Vagina (tissue), 2 donors: ENCODE measurements at regions not wholly inside any gene's neighbourhood (a gene's known extent, or its start where the extent isn't known, plus 50 kb on each side); places are given as distances from the start of the nearest gene placed in this dataset.

Experiments
- DNase-seq, 2 donors: peaks; one replicate each; pipeline ENCODE4 v3.0.0-alpha.2; 2017; ENCODE audit errors: extremely low spot score in 2 of 2
- H3K27ac ChIP-seq: fragments of 200-600 bp; sonication (generic); one replicate; pipeline ENCODE4 v1.5.1; 2019
- H3K27me3 ChIP-seq: fragments of 200-600 bp; sonication (generic); one replicate; pipeline ENCODE4 v1.5.1; 2019
- H3K36me3 ChIP-seq, 2 donors: fragments of 200-600 bp; sonication (generic); one replicate each; pipeline ENCODE4 v1.5.1; 2017 to 2019
- H3K4me1 ChIP-seq: fragments of 200-600 bp; sonication (generic); one replicate; pipeline ENCODE4 v1.5.1; 2019
- H3K4me3 ChIP-seq, 2 donors: fragments of 200-600 bp; sonication (generic); 1 replicate in 1 of 2; 2 replicates in 1 of 2; pipeline ENCODE4 v1.5.1; 2016 to 2019
- H3K9me3 ChIP-seq: fragments of 200-600 bp; sonication (generic); one replicate; pipeline ENCODE4 v1.5.1; 2019
- CTCF ChIP-seq, 3 experiments: fragments of 450-650 bp in 2 of 3; fragments of 200-600 bp in 1 of 3; sonication (generic) in 1 of 3; IDR thresholded peaks; one replicate each; pipeline ENCODE4 v1.5.1; 2017 to 2019; ENCODE audit warnings: antibody characterized with exemption in 3 of 3, mild to moderate bottlenecking in 2 of 3, moderate library complexity in 2 of 3
- POLR2A ChIP-seq, 2 donors: fragments of 450-650 bp; IDR thresholded peaks; one replicate each; pipeline ENCODE4 v1.6.1; 2017; ENCODE audit warnings: antibody characterized with exemption in 2 of 2, mild to moderate bottlenecking in 2 of 2, moderate library complexity in 2 of 2
- POLR2AphosphoS5 ChIP-seq, 2 donors: sonication (generic); formaldehyde crosslinking; IDR thresholded peaks; one replicate each; pipeline ENCODE4 v1.9.0; 2017; ENCODE audit warnings: antibody characterized with exemption in 2 of 2, mild to moderate bottlenecking in 2 of 2, low read depth in 1 of 2; ENCODE audit not compliant: insufficient read depth in 1 of 2
- intact Hi-C: fragments of 100-400 bp; cut with DNase I; formaldehyde crosslinking; loops from one replicate; pipeline ENCODE4 v1.15.1; 2023

GRCh38 chr7:68984306-68984705 is 614.0 kb upstream of the AUTS2 start:
- Histone ChIP-seq H3K27ac (no peak overlapping the region), H3K36me3 (no peaks in the 10 kb centered on the region), H3K4me3 (no peak overlapping the region), H3K4me1 (no peaks in the 10 kb centered on the region), H3K27me3 (no peaks in the 10 kb centered on the region), H3K9me3 (no peaks in the 10 kb centered on the region)
- TF ChIP-seq CTCF (IDR thresholded peaks at IDR 0.05): no peak
- TF ChIP-seq POLR2AphosphoS5 (IDR thresholded peaks at IDR 0.05; ENCODE audit: insufficient read depth in 1 of 2, low read depth in 1 of 2): no peak
- no peak for TF ChIP-seq POLR2A (IDR thresholded peaks at IDR 0.05)
- DNase-seq: no peak
- intact Hi-C loops: no loop called here

DNA sequence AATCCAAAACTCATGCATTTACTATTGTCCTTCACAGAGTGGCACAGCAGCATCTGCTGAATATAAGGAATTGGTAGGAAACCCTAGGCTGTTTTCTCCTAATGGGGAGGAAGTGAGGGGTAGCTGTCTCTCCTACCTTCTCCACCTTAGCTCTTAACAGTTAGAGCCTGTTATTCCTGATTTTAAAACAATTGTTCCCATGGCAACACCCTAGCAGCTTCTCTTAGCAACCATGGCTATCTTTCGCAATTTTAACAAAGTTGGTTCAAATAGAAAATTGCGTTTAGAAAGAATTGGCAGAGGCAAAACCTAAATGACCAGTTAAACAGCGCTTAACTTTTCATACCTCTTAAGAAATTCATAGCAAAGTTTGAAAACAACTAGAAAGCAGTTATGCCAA is 603.4 kb upstream of the AUTS2 start:
- Histone ChIP-seq H3K4me1 (no peaks in the 10 kb centered on the region), H3K27me3 (no peaks in the 10 kb centered on the region), H3K27ac (no peak overlapping the region), H3K4me3 (no peak overlapping the region), H3K36me3 (no peaks in the 10 kb centered on the region), H3K9me3 (no peaks in the 10 kb centered on the region)
- intact Hi-C loops: no loop called here
- TF ChIP-seq POLR2A (IDR thresholded peaks at IDR 0.05) (no peak), CTCF (IDR thresholded peaks at IDR 0.05) (no peak), POLR2AphosphoS5 (IDR thresholded peaks at IDR 0.05; ENCODE audit: insufficient read depth in 1 of 2, low read depth in 1 of 2) (no peak)
- DNase-seq: no peak

DNA sequence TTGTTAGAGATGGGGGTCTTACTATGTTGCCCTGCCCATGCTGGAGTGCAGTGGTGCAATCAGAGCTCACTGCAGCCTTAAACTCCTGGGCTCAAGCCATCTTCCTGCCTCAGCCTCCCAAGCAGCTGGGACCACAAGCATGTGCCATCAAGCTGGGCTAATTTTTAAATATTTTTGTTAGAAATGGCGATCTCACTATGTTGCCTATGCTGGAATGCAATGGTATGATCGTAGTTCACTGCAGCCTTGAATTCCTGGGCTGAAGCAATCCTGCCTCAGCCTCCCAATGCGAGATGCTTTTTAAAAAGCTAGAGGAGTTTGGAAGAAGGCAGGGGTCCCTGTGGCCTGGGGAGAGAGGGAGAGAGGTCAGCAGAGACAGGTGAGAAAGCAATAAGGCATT is 600.1 kb upstream of the AUTS2 start:
- TF ChIP-seq CTCF (IDR thresholded peaks at IDR 0.05) (no peak), POLR2A (IDR thresholded peaks at IDR 0.05) (no peak), POLR2AphosphoS5 (IDR thresholded peaks at IDR 0.05; ENCODE audit: insufficient read depth in 1 of 2, low read depth in 1 of 2) (no peak)
- DNase-seq: no peak
- H3K27me3 ChIP-seq: no peaks in the 10 kb centered on the region
- no peak overlapping the region for H3K27ac ChIP-seq
- H3K36me3 ChIP-seq: no peaks in the 10 kb centered on the region
- H3K9me3 ChIP-seq: peaks cover 7% of the 10 kb centered on the region
- H3K4me3 ChIP-seq: no peak overlapping the region
- intact Hi-C loops: no loop called here
- no peaks in the 10 kb centered on the region for H3K4me1 ChIP-seq

- intact Hi-C loops: no loop called here
- peaks cover 7% of the 10 kb centered on the region for H3K9me3 ChIP-seq
- TF ChIP-seq CTCF (IDR thresholded peaks at IDR 0.05) (no peak), POLR2A (IDR thresholded peaks at IDR 0.05) (no peak), POLR2AphosphoS5 (IDR thresholded peaks at IDR 0.05; ENCODE audit: insufficient read depth in 1 of 2, low read depth in 1 of 2) (no peak)
- no peaks in the 10 kb centered on the region for H3K4me1 ChIP-seq
- H3K27ac ChIP-seq: no peak overlapping the region
- no peak overlapping the region for H3K4me3 ChIP-seq
- no peaks in the 10 kb centered on the region for H3K27me3 ChIP-seq
- DNase-seq: no peak
- H3K36me3 ChIP-seq: no peaks in the 10 kb centered on the region
Measured at GRCh38 chr7:69002416-69002815, 595.9 kb upstream of the AUTS2 start.

DNA sequence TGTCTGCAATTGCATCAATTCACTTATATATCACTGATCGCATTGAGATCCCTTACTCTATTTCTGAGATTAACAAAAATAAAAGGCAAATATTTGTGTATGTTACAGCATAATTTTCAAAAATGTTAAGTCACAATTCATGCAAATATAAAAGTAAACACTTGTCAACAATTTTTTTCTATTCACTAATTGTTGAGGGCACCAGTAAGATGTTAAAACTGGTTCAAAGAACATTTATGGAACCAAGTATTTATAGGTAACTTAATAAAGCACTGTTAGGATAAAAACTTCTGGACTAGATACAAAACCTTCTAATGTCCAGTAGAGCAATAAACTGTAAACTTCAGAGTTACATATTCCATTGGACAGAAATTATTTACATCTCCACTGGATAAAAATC is 586.1 kb upstream of the AUTS2 start:
- intact Hi-C loops: no loop called here
- H3K27ac ChIP-seq: no peak overlapping the region
- TF ChIP-seq POLR2A (IDR thresholded peaks at IDR 0.05) (no peak), CTCF (IDR thresholded peaks at IDR 0.05) (no peak), POLR2AphosphoS5 (IDR thresholded peaks at IDR 0.05; ENCODE audit: insufficient read depth in 1 of 2, low read depth in 1 of 2) (no peak)
- H3K4me3 ChIP-seq: no peak overlapping the region
- H3K9me3 ChIP-seq: no peaks in the 10 kb centered on the region
- H3K36me3 ChIP-seq: no peaks in the 10 kb centered on the region
- no peaks in the 10 kb centered on the region for H3K27me3 ChIP-seq
- no peaks in the 10 kb centered on the region for H3K4me1 ChIP-seq
- no peak for DNase-seq
